ENCODE measurements at regions not wholly inside any gene's neighbourhood (a gene's known extent, or its start where the extent isn't known, plus 50 kb on each side); places are given as distances from the start of the nearest gene placed in this dataset.

DNA sequence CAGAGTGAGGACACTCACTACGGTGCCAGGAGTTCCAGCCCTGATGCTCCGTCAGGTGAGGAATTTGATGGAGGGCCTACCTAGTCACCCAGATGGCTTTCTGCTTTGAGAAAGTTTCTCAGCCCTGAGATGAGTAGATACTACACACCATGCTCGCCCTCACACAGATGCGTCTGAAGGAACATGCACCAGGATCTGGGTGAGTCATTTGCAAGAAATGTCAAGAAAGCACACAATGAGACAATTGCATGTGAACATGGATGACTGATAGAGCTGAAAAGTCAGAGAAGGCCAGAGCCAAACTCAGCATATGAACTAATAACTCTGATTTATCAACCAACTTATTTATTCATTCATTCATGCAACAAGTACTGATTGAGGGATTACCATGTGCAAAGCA is 483.9 kb downstream of the OMA1 start:
- no peaks in the 10 kb centered on the region for H3K9me3 ChIP-seq (ENCODE audit: control insufficient read depth in 2 of 3, insufficient read depth in 1 of 3, low read length in 3 of 3)
- H3K27ac ChIP-seq (ENCODE audit: low read depth in 2 of 2, low read length in 2 of 2) = no peak overlapping the region
- TF ChIP-seq, protein P1, sequence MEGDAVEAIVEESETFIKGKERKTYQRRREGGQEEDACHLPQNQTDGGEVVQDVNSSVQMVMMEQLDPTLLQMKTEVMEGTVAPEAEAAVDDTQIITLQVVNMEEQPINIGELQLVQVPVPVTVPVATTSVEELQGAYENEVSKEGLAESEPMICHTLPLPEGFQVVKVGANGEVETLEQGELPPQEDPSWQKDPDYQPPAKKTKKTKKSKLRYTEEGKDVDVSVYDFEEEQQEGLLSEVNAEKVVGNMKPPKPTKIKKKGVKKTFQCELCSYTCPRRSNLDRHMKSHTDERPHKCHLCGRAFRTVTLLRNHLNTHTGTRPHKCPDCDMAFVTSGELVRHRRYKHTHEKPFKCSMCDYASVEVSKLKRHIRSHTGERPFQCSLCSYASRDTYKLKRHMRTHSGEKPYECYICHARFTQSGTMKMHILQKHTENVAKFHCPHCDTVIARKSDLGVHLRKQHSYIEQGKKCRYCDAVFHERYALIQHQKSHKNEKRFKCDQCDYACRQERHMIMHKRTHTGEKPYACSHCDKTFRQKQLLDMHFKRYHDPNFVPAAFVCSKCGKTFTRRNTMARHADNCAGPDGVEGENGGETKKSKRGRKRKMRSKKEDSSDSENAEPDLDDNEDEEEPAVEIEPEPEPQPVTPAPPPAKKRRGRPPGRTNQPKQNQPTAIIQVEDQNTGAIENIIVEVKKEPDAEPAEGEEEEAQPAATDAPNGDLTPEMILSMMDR (IDR thresholded peaks at IDR 0.05; ENCODE audit: borderline replicate concordance, extremely low read depth, insufficient read depth) = no peak
- intact Hi-C loops (cut with DNase I) = no loop called here
- H3K4me3 ChIP-seq (ENCODE audit: low read length in 3 of 3) = no peak overlapping the region
- no peaks in the 10 kb centered on the region for H3K36me3 ChIP-seq (ENCODE audit: control insufficient read depth in 2 of 3, insufficient read depth in 3 of 3, low read length in 3 of 3)
- no peak overlapping the region for H3K9ac ChIP-seq (ENCODE audit: low read length in 3 of 3)
- no peak for DNase-seq
- no peaks in the 10 kb centered on the region for H3K27me3 ChIP-seq (ENCODE audit: control insufficient read depth, insufficient read depth, low read length)
- FAIRE-seq = no peak
- H3K4me1 ChIP-seq (ENCODE audit: control insufficient read depth in 2 of 3, insufficient read depth in 2 of 3, low read depth in 1 of 3, low read length in 3 of 3) = no peaks in the 10 kb centered on the region

DNA sequence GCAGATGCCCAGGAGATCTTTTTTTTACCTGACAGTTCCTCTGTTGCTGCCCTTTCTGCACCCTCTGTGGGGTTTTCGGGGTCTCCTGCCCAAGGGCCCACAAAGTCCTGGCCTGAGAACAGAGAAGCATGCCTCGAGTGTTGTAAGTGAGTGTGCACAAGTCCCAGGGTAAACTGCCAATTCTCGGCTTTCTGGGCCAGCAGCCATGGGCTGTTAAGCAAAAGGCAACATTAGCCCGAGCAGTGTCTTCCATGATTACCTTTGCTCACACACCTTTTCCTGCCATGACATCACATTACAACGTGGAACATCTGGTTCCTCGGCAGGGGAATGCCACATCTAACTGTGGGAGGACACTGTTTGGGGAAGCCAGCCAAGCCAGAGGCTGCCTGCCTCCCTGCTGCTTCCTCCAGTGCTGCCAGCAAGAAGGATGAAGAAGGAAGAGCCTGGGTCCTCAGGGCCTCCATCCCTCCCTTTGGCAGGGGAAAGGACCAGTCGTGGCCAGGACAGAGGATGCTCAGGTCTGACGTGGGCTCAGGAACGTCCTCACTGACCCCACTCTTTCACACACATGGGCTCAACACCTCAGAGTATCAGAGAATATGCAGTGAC is 485.9 kb downstream of the OMA1 start:
- Histone ChIP-seq H3K4me1 (ENCODE audit: control insufficient read depth in 2 of 3, insufficient read depth in 2 of 3, low read depth in 1 of 3, low read length in 3 of 3) (no peaks in the 10 kb centered on the region), H3K9ac (ENCODE audit: low read length in 3 of 3) (no peak overlapping the region), H3K36me3 (ENCODE audit: control insufficient read depth in 2 of 3, insufficient read depth in 3 of 3, low read length in 3 of 3) (no peaks in the 10 kb centered on the region), H3K27ac (ENCODE audit: low read depth in 2 of 2, low read length in 2 of 2) (no peak overlapping the region), H3K4me3 (ENCODE audit: low read length in 3 of 3) (no peak overlapping the region), H3K27me3 (ENCODE audit: control insufficient read depth, insufficient read depth, low read length) (no peaks in the 10 kb centered on the region), H3K9me3 (ENCODE audit: control insufficient read depth in 2 of 3, insufficient read depth in 1 of 3, low read length in 3 of 3) (no peaks in the 10 kb centered on the region)
- intact Hi-C loops (cut with DNase I) = no loop called here
- TF ChIP-seq, protein P1 (IDR thresholded peaks at IDR 0.05; ENCODE audit: borderline replicate concordance, extremely low read depth, insufficient read depth) = no peak
- DNase-seq = no peak
- FAIRE-seq = no peak

DNA sequence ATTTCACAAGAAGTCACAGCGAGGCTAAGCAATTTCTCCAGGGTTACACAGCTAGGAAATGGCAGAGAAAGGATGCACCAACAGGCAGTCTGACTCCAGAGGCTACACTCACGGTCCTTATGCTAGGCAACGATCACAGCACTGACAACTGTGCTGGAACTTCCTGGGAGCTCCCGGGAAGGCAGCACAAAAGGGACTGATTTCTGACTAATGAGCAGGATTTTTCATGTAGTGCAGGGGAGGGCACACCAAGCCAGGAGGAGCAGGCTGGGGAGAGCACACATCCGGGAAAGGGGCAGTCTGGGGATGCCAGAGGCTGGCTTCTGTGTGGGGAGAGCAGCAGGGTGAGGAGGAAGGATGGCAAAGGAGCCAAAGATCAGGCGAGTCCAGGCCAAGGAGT is 486.7 kb downstream of the OMA1 start:
- Histone ChIP-seq H3K36me3 (ENCODE audit: control insufficient read depth in 2 of 3, insufficient read depth in 3 of 3, low read length in 3 of 3) (no peaks in the 10 kb centered on the region), H3K27me3 (ENCODE audit: control insufficient read depth, insufficient read depth, low read length) (no peaks in the 10 kb centered on the region), H3K9me3 (ENCODE audit: control insufficient read depth in 2 of 3, insufficient read depth in 1 of 3, low read length in 3 of 3) (no peaks in the 10 kb centered on the region), H3K27ac (ENCODE audit: low read depth in 2 of 2, low read length in 2 of 2) (no peak overlapping the region), H3K9ac (ENCODE audit: low read length in 3 of 3) (no peak overlapping the region), H3K4me1 (ENCODE audit: control insufficient read depth in 2 of 3, insufficient read depth in 2 of 3, low read depth in 1 of 3, low read length in 3 of 3) (no peaks in the 10 kb centered on the region), H3K4me3 (ENCODE audit: low read length in 3 of 3) (no peak overlapping the region)
- TF ChIP-seq, protein P1 (IDR thresholded peaks at IDR 0.05; ENCODE audit: borderline replicate concordance, extremely low read depth, insufficient read depth) = no peak
- no peak for DNase-seq
- intact Hi-C loops (cut with DNase I) = no loop called here
- no peak for FAIRE-seq

DNA sequence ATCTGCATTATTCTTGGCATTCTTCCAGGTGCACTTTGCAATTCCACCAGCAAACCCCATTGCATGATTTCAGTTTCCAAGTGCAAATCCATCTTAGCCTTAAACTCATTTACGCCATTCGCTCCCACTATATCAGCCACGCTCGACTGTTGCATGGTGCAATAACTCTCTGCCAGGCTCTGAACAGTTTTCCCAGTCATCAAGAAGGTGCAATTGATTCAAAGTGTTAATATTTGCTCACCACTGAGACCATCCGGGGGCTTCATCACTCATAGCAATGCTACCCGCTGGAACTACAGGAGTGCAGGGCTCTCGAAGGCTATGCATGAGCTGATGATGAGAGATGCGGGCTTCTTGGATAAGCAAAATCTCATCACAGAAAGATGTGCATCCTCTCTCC is 488.2 kb downstream of the OMA1 start:
- Histone ChIP-seq H3K27me3 (ENCODE audit: control insufficient read depth, insufficient read depth, low read length) (no peaks in the 10 kb centered on the region), H3K27ac (ENCODE audit: low read depth in 2 of 2, low read length in 2 of 2) (no peak overlapping the region), H3K9me3 (ENCODE audit: control insufficient read depth in 2 of 3, insufficient read depth in 1 of 3, low read length in 3 of 3) (no peaks in the 10 kb centered on the region), H3K4me3 (ENCODE audit: low read length in 3 of 3) (no peak overlapping the region), H3K4me1 (ENCODE audit: control insufficient read depth in 2 of 3, insufficient read depth in 2 of 3, low read depth in 1 of 3, low read length in 3 of 3) (no peaks in the 10 kb centered on the region), H3K36me3 (ENCODE audit: control insufficient read depth in 2 of 3, insufficient read depth in 3 of 3, low read length in 3 of 3) (no peaks in the 10 kb centered on the region), H3K9ac (ENCODE audit: low read length in 3 of 3) (no peak overlapping the region)
- FAIRE-seq (no peak), DNase-seq (no peak)
- TF ChIP-seq, protein P1 (IDR thresholded peaks at IDR 0.05; ENCODE audit: borderline replicate concordance, extremely low read depth, insufficient read depth) = no peak
- intact Hi-C loops (cut with DNase I) = no loop called here
